ENCODE measurements at regions not wholly inside any gene's neighbourhood (a gene's known extent, or its start where the extent isn't known, plus 50 kb on each side); places are given as distances from the start of the nearest gene placed in this dataset.

- TF ChIP-seq CTCF (IDR thresholded peaks at IDR 0.05; ENCODE audit: low read depth, low read length) = no peak
- TF ChIP-seq POLR2A (IDR thresholded peaks at IDR 0.05; ENCODE audit: extremely low read depth, insufficient read length) = no peak
These were observed 264.1 kb upstream of the FOXG1 start for GRCh38 chr14:28502517-28502916.
